Bronchial epithelial cell (primary cell): ENCODE measurements at regions not wholly inside any gene's neighbourhood (a gene's known extent, or its start where the extent isn't known, plus 50 kb on each side); places are given as distances from the start of the nearest gene placed in this dataset.
"Not testable (repeated sequence)": the region's sequence is repeated elsewhere in the genome, so short reads cannot be mapped to it uniquely, and the experiment has no call there.

Experiments
- DNase-seq: peaks from one replicate; pipeline ENCODE4 v3.0.0-alpha.2; 2010; ENCODE audit warnings: low read depth
- FAIRE-seq: peaks from 2 replicates; lab custom pipeline; 2011; peaks lifted over from hg19 to GRCh38; lab: Jason Lieb, UNC
- H3K27me3 ChIP-seq: 2 replicates; pipeline ENCODE4 v1.5.1; 2011; ENCODE audit warnings: low read length; ENCODE audit not compliant: control insufficient read depth, insufficient read depth
- H3K36me3 ChIP-seq: 2 replicates; pipeline ENCODE4 v1.5.1; 2011; ENCODE audit warnings: low read length; ENCODE audit not compliant: control insufficient read depth, insufficient read depth
- H3K4me3 ChIP-seq: 2 replicates; pipeline ENCODE4 v1.5.1; 2011; ENCODE audit warnings: mild to moderate bottlenecking, low read depth, low read length, control low read depth
- TF ChIP-seq, protein P1 (sequence below): IDR thresholded peaks from 2 replicates; pipeline ENCODE4 v1.5.1; 2011; ENCODE audit warnings: mild to moderate bottlenecking, moderate library complexity, low read length, control low read depth, inconsistent platforms; ENCODE audit not compliant: insufficient read depth, severe bottlenecking

DNA sequence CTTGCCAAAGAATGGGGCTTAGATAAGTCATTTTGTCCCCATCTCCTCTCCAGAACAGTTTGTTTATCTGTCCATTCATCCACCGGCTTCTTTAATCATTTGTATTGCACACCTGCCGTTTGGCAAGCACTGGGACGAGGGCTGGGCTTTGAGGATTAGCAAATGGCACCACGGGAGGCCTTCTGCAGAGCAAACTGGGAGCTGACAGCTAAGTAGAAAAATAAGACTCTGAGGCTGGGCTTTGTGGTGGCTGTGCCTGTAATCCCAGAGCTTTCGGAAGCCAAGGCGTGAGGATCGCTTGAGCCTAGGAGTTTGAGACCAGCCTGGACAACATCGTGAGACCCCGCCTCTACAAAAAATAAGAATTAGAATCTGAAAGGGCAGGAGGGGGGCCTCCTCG is 203.9 kb downstream of the NPIPB11 start:
- not testable (repeated sequence) for H3K4me3 ChIP-seq, DNase-seq, H3K36me3 ChIP-seq, FAIRE-seq, H3K27me3 ChIP-seq

DNA sequence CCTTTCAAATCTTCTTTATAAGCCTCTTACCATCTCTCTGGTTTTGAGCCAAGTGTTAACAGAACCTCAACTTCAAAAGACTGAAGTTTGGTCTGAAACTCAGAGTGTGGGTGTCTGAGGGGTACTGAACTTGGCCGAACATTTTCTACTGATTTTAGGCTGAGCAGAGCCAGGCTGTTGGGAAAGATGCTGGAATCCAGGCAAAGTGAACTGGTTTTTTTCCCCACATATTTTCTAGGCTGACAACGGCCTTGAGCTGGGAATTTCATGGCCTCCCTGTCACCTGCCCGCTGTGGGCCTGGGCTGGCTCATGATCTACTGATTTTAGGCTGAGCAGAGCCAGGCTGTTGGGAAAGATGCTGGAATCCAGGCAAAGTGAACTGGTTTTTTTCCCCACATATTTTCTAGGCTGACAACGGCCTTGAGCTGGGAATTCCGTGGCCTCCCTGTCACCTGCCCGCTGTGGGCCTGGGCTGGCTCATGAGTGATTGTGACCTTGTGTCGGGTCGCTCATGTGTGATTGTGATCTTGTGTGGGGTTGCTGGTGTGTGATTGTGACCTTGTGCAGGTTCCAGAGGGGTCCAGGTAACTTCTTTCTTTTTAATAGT is 204.4 kb downstream of the NPIPB11 start:
- DNase-seq, FAIRE-seq, H3K27me3 ChIP-seq, H3K4me3 ChIP-seq, H3K36me3 ChIP-seq: not testable (repeated sequence)

DNA sequence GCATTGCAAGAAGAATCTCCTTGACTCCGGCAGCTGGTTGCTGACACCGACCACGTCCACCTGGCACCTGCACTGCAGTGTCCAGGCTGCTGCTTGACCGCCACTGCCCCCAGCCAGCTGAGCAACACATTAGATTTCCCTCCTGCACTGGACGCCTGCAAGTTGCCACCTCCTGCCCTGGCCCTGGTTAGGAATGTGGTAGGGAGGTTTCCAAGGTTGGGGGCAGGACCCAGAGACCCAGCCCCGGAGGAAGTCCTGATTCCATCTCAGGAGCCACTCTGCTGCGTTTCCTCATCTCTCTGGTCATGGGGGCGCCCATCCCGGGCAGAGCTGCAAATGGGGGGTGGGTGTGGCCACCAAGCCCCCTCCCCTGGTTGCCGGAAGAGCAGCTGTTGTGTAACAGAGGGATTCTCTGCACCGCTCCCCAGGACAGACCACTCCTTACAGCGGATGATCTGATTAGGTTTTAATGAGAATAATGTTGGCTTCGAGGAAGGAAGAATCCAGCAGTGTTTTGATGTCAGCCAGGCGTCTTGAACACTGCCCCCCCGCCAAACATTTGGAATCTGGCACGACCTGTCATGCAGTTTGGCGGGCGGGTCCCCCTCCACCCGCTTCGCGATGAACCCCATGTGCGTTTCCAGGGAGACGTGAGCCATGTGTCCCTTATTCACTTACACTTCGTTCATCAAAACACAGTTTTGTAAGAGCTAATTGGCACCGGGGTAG is 205.1 kb downstream of the NPIPB11 start:
- not testable (repeated sequence) for DNase-seq, FAIRE-seq, H3K36me3 ChIP-seq, H3K27me3 ChIP-seq, H3K4me3 ChIP-seq

DNA sequence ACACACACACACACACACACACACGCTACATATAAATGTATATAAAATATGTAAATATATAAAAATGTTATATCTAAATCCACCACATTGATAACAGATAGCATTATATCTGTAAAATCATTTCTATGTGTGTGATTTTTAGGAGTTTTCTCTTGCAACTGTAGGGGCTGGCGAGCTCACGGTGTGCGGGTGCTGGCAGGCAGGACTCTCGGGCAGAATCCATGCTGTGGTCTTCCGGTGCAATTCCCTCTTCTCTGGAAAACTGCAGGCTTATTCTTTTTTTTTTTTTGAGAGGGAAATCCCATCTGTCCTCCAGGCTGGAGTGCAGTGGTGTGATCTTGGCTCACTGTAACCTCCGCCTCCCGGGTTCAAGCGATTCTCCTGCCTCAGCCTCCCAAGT is 205.8 kb downstream of the NPIPB11 start:
- not testable (repeated sequence) for H3K27me3 ChIP-seq, H3K36me3 ChIP-seq, DNase-seq, FAIRE-seq, H3K4me3 ChIP-seq

DNA sequence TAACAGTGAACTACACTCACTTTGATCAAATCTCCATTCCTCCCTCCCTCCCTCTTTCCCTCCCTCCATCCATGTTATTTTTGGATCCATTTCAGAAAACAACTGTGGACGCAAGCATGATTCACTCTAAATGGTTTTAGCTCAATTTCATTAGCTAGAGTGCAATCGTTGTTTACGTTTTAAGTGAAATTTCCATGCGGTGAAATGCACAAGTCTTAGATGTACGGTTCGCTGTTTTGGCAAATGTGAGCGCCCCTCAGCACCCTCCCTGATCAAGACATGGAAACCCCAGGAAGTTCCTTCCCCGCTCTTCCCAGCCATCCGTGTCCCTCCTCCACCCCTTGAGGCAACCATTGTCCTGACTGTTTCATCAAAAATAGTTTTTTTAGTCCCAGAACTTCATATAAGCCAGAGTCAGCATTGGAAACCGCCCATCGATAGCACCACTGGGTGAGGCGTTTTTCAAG is 206.3 kb downstream of the NPIPB11 start:
- H3K27me3 ChIP-seq, DNase-seq, H3K4me3 ChIP-seq, H3K36me3 ChIP-seq: not testable (repeated sequence)
- FAIRE-seq: peak; percentile 83

DNA sequence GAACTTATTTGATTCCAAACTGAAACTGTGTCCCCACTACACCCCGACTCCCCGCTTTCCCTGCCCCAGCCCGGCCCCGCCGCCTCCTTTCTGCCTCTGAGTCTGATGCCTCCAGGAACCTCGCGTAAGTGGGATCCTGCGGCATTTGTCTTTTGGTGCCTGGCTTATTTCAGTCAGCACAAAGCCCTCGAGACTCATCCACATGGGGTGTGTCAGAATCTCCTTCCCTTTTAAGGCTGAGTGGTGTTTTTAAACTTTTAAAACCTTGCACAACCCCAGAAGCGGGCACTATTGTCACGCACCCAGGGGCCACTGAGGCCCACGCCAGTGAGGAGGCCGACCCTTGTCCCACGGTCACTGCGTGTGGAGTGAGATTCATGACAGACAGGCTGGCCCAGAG is 206.9 kb downstream of the NPIPB11 start:
- not testable (repeated sequence) for DNase-seq, FAIRE-seq

DNA sequence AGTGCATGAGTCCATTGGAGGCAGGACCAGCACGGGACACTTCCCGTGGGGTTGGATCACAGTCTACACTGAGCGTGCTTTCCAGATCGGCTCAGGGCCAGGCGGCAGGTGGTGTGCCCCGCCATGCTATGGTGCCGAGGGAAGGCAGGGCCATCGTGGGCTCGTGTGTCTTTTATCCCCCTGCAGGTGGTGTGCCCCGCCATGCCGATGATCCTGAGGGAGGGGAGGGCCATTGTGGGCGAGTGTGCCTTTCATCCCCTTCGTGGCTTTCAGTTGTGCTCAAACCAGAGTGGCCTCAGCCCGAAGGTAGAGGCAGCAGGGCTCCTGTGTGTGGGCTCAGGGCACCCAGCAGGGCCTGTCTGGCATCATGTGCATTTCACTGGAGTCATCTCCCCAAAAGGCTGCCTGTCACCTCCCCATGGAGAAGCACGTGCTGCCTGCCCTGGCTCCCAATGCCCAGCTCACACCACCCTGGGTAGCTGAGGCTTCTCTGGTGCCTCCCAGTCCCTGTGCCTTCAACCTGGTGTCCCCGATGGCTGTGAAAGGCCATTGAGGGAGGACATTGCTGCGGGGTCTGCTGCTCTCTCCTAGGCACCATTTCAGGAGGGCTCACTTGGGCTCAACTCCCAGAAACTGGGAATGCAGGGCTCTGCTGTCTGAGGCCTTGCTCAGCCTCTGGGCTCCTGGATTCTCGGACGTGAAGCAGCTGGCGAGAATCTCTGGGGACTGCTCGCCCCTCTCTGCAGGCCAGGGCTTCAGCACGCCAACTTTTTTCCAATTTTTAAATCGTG is 207.6 kb downstream of the NPIPB11 start:
- no peak overlapping the region for H3K4me3 ChIP-seq
- FAIRE-seq: no peak
- no peak for DNase-seq
- H3K27me3 ChIP-seq: no peaks in the 10 kb centered on the region
- H3K36me3 ChIP-seq: no peaks in the 10 kb centered on the region
- TF ChIP-seq, protein P1, sequence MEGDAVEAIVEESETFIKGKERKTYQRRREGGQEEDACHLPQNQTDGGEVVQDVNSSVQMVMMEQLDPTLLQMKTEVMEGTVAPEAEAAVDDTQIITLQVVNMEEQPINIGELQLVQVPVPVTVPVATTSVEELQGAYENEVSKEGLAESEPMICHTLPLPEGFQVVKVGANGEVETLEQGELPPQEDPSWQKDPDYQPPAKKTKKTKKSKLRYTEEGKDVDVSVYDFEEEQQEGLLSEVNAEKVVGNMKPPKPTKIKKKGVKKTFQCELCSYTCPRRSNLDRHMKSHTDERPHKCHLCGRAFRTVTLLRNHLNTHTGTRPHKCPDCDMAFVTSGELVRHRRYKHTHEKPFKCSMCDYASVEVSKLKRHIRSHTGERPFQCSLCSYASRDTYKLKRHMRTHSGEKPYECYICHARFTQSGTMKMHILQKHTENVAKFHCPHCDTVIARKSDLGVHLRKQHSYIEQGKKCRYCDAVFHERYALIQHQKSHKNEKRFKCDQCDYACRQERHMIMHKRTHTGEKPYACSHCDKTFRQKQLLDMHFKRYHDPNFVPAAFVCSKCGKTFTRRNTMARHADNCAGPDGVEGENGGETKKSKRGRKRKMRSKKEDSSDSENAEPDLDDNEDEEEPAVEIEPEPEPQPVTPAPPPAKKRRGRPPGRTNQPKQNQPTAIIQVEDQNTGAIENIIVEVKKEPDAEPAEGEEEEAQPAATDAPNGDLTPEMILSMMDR: no peak

More for the DNA sequence above, 206.9 kb downstream of the NPIPB11 start:
- not testable (repeated sequence) for H3K4me3 ChIP-seq, H3K36me3 ChIP-seq, H3K27me3 ChIP-seq

DNA sequence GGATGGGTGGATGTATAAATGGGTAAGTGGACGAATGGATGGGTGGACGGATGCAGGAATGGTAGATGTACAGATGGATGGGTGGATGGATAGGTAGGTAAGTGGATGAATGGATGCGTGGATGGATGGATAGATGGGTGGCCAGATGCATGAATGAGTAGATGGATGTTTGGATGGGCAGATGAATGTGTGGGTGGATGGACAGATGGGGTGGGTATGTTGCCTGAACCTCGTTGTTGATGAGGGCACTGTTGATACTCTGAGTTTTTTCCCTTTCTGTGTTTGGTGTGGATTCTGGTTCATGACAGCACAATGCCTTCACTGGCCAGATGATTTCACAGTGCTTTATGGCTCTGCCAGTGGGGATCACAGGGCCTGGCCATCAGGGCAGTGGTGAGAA is 208.3 kb downstream of the NPIPB11 start:
- Histone ChIP-seq H3K4me3 (no peak overlapping the region), H3K27me3 (no peaks in the 10 kb centered on the region), H3K36me3 (no peaks in the 10 kb centered on the region)
- TF ChIP-seq, protein P1: no peak
- FAIRE-seq (peak; percentile 47), DNase-seq (no peak)

DNA sequence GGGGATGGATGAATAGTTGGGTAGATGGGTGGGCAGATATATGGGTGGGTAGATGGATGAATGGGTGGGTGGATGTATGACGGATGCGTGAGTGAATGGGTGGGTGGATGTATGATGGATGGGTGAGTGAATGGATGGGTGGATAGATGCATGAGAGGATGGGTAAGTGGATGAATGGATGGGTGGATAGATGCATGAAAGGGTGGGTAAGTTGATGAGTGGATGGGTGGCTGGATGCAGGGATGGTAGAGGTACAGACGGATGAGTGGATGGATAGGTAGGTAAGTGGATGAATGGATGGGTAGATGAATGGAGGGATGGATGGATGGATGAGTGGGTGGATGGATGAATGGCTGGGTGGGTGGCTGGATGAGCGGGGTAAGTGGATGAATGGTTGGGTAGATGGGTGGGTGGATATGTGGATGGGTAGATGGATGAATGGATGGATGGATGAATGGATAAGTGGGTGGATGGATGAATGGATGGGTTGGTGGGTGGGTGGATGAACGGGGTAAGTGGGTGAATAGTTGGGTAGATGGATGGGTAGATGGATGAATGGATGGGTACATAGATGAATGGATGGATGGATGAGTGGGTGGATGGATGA is 208.9 kb downstream of the NPIPB11 start:
- not testable (repeated sequence) for H3K27me3 ChIP-seq, H3K36me3 ChIP-seq, DNase-seq, H3K4me3 ChIP-seq
- FAIRE-seq: peak; percentile 79

DNA sequence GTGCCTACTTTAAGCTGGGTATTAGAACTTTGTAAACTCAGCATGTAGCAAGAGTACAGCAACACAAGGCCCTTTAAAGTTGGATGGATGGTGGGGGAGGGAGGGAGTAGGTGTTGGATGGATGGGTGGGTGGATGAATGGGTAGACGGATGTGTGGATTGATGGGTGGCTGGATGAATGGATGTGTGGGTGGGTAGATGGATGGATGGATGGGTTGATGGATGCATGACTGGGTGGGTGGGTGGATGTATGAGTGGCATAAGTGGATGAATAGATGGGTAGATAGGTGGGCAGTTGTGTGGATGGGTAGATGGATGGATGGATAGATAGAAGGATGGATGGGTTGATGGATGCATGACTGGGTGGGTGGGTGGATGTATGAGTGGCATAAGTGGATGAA is 209.8 kb downstream of the NPIPB11 start:
- H3K27me3 ChIP-seq, H3K36me3 ChIP-seq, FAIRE-seq, H3K4me3 ChIP-seq, DNase-seq: not testable (repeated sequence)

DNA sequence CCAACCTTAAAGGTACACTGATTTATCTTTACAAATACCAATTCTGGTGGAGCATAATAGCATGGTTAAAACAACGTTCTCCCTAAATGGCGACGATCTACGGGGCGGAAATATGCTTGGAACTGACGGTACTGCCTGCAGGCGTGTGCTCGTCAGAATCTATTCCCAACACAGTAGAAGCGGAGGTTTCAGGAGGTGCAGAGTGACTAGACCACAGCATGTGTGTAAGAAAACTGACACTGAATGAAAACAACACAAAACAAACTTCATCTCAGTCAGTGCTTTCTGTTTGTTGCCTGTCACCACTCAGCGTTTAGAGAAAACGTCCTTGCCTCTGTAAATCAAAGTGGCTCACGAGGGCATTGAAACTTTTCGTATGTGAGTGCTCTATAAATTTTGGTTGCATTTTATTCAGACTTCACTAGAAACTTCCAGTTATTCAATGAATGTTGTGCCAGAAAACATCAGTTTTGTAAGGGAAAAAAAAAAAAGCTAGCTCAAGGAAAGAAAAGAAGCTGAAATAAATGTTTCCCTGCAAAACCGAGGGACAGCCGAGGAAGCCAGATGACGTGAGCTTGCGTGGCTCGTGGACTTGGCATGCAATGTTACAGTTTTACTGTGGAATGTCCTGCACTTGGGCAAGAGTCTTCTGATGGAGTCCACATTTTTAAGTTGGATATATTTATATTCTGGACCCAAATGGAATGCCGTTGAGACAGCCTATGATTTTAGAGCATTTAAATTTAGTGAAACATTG is 210.4 kb downstream of the LAT start:
- H3K27me3 ChIP-seq, H3K36me3 ChIP-seq, H3K4me3 ChIP-seq, DNase-seq, FAIRE-seq: not testable (repeated sequence)
